ENCODE measurements at regions not wholly inside any gene's neighbourhood (a gene's known extent, or its start where the extent isn't known, plus 50 kb on each side); places are given as distances from the start of the nearest gene placed in this dataset.

DNA sequence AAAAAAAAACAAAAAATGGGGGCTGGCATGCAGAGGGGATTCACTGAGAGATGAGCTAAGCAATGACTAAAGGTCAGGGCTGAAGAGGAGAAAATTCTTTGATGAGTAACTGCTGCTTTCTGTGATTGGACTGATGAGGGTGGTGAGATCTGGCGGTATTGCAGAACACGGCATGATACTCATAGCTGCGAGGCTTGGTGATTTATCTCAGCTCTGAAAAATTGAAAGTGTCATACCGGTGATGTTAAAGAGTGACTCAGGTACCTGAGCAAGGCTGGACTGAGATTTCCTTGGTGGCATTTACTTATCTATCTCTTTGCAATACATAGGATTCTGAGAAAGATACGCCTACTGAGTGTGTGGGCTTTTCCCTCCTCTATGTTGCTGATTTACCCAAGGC lies 204.1 kb upstream of the DDX53 start:
- no peak for ATAC-seq
- TF ChIP-seq, protein P1, sequence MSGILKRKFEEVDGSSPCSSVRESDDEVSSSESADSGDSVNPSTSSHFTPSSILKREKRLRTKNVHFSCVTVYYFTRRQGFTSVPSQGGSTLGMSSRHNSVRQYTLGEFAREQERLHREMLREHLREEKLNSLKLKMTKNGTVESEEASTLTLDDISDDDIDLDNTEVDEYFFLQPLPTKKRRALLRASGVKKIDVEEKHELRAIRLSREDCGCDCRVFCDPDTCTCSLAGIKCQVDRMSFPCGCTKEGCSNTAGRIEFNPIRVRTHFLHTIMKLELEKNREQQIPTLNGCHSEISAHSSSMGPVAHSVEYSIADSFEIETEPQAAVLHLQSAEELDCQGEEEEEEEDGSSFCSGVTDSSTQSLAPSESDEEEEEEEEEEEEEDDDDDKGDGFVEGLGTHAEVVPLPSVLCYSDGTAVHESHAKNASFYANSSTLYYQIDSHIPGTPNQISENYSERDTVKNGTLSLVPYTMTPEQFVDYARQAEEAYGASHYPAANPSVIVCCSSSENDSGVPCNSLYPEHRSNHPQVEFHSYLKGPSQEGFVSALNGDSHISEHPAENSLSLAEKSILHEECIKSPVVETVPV (CRISPR knock-in tag; IDR thresholded peaks at IDR 0.05): no peak
- TF ChIP-seq, protein P2, sequence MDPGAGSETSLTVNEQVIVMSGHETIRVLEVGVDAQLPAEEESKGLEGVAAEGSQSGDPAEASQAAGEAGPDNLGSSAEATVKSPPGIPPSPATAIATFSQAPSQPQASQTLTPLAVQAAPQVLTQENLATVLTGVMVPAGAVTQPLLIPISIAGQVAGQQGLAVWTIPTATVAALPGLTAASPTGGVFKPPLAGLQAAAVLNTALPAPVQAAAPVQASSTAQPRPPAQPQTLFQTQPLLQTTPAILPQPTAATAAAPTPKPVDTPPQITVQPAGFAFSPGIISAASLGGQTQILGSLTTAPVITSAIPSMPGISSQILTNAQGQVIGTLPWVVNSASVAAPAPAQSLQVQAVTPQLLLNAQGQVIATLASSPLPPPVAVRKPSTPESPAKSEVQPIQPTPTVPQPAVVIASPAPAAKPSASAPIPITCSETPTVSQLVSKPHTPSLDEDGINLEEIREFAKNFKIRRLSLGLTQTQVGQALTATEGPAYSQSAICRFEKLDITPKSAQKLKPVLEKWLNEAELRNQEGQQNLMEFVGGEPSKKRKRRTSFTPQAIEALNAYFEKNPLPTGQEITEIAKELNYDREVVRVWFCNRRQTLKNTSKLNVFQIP (CRISPR knock-in tag; IDR thresholded peaks at IDR 0.05; ENCODE audit: borderline replicate concordance, low read depth): no peak
- TF ChIP-seq ZNF8 (CRISPR knock-in tag; IDR thresholded peaks at IDR 0.05) (no peak), CSDC2 (CRISPR knock-in tag; IDR thresholded peaks at IDR 0.05) (no peak), ZC3H10 (CRISPR knock-in tag; IDR thresholded peaks at IDR 0.05) (no peak), ISL1 (CRISPR knock-in tag; IDR thresholded peaks at IDR 0.05) (no peak), ZFP3 (CRISPR knock-in tag; IDR thresholded peaks at IDR 0.05) (no peak)

DNA sequence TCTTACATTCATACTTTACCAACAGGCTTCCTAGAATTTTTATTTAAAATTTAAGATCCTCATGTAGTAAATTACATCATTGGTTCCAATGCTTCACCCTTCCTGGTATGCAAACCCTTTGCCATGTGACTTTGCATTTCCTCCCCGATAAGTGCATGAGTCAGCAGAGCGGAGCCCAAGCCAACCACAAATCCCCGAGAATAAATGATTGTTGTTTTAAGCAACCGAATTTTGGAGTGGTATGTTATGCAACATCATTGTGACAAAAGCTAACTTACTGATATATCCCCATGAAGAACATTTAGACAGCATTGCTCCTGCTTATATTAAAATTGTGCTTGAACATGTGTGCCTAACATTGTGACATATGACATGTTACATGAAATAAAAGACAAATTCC lies 199.4 kb upstream of the DDX53 start:
- TF ChIP-seq PPARA (CRISPR knock-in tag; IDR thresholded peaks at IDR 0.05; ENCODE audit: borderline replicate concordance) (no peak), SNAI2 (CRISPR knock-in tag; IDR thresholded peaks at IDR 0.05) (no peak), ZNF70 (CRISPR knock-in tag; IDR thresholded peaks at IDR 0.05) (no peak), OSR1 (CRISPR knock-in tag; IDR thresholded peaks at IDR 0.05) (no peak), RARB (CRISPR knock-in tag; IDR thresholded peaks at IDR 0.05) (no peak), TSHZ2 (CRISPR knock-in tag; IDR thresholded peaks at IDR 0.05) (no peak), GLIS3 (CRISPR knock-in tag; IDR thresholded peaks at IDR 0.05) (no peak), TCF4 (CRISPR knock-in tag; IDR thresholded peaks at IDR 0.05; ENCODE audit: borderline replicate concordance) (no peak), ZNF8 (CRISPR knock-in tag; IDR thresholded peaks at IDR 0.05) (no peak), ZNF565 (CRISPR knock-in tag; conservative IDR thresholded peaks at IDR 0.05; ENCODE audit: low read depth) (no peak), ARNTL (CRISPR knock-in tag; IDR thresholded peaks at IDR 0.05; ENCODE audit: borderline replicate concordance, low read depth) (no peak), CSDC2 (CRISPR knock-in tag; IDR thresholded peaks at IDR 0.05) (no peak)
- TF ChIP-seq, protein P2 (CRISPR knock-in tag; IDR thresholded peaks at IDR 0.05; ENCODE audit: borderline replicate concordance, low read depth): no peak
- ATAC-seq: peak; percentile 72

- peak; percentile 36; the same call in 2 of the 3 replicates for ATAC-seq
- TF ChIP-seq ZNF70 (CRISPR knock-in tag; IDR thresholded peaks at IDR 0.05) (no peak), OSR1 (CRISPR knock-in tag; IDR thresholded peaks at IDR 0.05) (no peak), ZNF565 (CRISPR knock-in tag; conservative IDR thresholded peaks at IDR 0.05; ENCODE audit: low read depth) (no peak), GLIS3 (CRISPR knock-in tag; IDR thresholded peaks at IDR 0.05) (no peak), BACH2 (CRISPR knock-in tag; IDR thresholded peaks at IDR 0.05; ENCODE audit: borderline replicate concordance) (no peak), PATZ1 (CRISPR knock-in tag; IDR thresholded peaks at IDR 0.05; ENCODE audit: borderline replicate concordance) (no peak), CSDC2 (CRISPR knock-in tag; IDR thresholded peaks at IDR 0.05) (no peak), ISL1 (CRISPR knock-in tag; IDR thresholded peaks at IDR 0.05) (no peak), ZFP30 (CRISPR knock-in tag; IDR thresholded peaks at IDR 0.05) (no peak)
- TF ChIP-seq, protein P3, sequence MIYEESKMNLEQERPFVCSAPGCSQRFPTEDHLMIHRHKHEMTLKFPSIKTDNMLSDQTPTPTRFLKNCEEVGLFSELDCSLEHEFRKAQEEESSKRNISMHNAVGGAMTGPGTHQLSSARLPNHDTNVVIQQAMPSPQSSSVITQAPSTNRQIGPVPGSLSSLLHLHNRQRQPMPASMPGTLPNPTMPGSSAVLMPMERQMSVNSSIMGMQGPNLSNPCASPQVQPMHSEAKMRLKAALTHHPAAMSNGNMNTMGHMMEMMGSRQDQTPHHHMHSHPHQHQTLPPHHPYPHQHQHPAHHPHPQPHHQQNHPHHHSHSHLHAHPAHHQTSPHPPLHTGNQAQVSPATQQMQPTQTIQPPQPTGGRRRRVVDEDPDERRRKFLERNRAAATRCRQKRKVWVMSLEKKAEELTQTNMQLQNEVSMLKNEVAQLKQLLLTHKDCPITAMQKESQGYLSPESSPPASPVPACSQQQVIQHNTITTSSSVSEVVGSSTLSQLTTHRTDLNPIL (CRISPR knock-in tag; IDR thresholded peaks at IDR 0.05; ENCODE audit: low read depth): no peak
- TF ChIP-seq, protein P1 (CRISPR knock-in tag; IDR thresholded peaks at IDR 0.05): no peak
- TF ChIP-seq, protein P2 (CRISPR knock-in tag; IDR thresholded peaks at IDR 0.05; ENCODE audit: borderline replicate concordance, low read depth): no peak
Measured at GRCh38 chrX:22800806-22801205, 199.0 kb upstream of the DDX53 start.
